Jurkat, Clone E6-1 (cell line): ENCODE measurements at regions not wholly inside any gene's neighbourhood (a gene's known extent, or its start where the extent isn't known, plus 50 kb on each side); places are given as distances from the start of the nearest gene placed in this dataset.
A peak's percentile ranks its signal among the peaks of the same experiment; 100 is the strongest.
"Not testable (repeated sequence)": the region's sequence is repeated elsewhere in the genome, so short reads cannot be mapped to it uniquely, and the experiment has no call there.

Experiments used
- DNase-seq: peaks from one replicate; pipeline ENCODE4 v3.0.0-alpha.2; 2011; ENCODE audit warnings: low read depth, low spot score
- H3K4me3 ChIP-seq: 2 replicates; pipeline ENCODE4 v1.5.1; 2011; ENCODE audit warnings: mild to moderate bottlenecking, low read length, control low read depth, moderate library complexity

DNA sequence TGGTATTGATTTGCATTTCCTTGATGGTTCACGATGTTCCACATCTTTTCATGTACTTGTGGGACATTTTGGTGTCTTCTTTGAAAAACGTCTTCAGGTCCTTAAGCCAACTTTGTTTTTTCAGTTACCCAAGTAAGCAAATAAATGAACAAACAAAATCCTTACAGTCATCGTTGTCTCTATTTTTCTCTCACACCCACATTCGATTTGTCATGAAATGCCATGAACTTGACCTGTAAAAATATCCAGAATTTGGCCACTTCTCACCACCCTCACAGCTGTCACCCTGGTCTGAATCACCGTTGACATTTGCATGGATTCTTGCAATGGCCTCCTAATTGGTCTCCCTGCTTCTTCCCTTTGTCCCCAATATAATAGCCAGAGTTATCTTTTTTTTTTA is 109.5 kb upstream of the METTL14 start:
- not testable (repeated sequence) for DNase-seq, H3K4me3 ChIP-seq

DNA sequence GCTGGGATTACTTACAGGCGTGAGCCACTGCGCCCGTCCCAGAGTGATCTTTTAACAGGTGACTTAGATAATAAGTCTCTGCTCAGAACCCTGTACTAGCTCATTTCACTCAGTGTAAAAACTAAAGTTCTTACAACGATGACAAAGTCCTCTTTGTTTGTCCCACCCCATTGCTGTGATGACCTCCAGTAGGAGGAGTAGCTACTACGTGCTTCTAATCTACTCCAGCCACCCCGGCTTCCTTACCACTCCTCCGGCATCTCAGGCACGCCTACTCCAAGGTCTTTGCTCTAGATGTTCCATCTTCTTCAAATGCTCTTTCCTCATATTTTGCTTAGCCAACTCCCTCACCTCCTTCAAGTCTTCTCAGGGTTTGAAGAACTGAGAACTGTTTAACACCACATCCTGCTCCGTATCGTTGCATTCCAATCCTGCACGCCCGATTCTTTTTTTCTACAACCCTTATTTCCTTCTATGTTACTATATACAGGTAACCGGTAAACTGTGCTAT is 108.4 kb upstream of the METTL14 start:
- DNase-seq, H3K4me3 ChIP-seq: not testable (repeated sequence)

- DNase-seq = no peak
- no peak overlapping the region for H3K4me3 ChIP-seq
Measured at GRCh38 chr4:118585015-118585414, 100.2 kb upstream of the METTL14 start.

DNA sequence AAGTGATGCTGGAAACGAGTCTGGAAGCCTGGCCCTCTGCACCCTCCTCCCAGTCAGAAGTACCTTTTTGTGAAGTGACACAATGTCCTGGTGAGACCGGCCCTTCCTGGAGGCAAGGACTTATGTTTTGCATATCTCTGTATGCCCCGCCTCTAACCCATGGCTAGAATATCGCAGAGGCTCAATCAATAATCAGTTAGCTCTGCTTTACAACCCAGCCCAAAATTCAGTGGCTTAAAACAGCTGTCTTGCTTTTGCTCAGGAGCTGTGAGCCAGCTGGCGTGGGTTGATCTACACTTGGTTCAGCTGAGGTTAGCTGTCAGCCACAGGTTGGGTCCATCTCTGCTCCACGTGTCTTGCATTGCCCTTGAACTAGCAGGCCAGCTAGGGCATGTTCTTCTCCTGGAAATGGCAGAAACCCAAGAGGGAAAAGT is 98.8 kb upstream of the METTL14 start:
- DNase-seq = no peak

GRCh38 chr4:118587116-118587831 is 97.9 kb upstream of the METTL14 start:
- no peak overlapping the region for H3K4me3 ChIP-seq
- DNase-seq = no peak

More for the DNA sequence above, 98.8 kb upstream of the METTL14 start:
- no peak overlapping the region for H3K4me3 ChIP-seq

- no peak for DNase-seq
Measured at GRCh38 chr4:118587946-118588345, 97.2 kb upstream of the METTL14 start.

DNA sequence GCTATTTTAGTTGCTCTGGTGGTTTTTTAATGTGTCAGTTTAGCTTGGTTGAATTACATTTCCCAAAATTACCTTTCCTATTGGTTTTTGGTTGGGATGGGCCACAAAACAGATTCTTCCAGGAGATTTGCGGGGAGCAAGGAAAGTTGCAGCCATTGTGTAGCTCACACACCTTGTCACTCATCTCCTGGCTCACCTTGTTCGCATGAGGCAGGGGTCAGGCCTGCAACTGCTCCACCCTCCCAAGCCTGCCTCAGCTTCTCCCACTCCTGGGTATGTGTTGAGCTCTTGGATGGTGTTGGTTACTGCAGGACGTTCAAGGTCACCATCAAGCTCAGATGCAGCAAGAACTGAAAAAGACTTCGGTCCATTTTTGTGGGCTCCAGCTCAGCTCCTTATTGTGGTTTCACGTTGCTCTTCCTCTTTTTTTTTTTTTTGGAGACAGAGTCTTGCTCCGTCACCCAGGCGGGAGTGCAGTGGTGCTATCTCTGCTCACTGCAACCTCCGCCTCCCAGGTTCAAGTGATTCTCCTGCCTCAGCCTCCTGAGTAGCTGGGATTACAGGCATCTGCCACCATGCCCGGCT is 95.6 kb upstream of the METTL14 start:
- no peak for DNase-seq
- H3K4me3 ChIP-seq = no peak overlapping the region

More at GRCh38 chr4:118587946-118588345, 97.2 kb upstream of the METTL14 start:
- no peak overlapping the region for H3K4me3 ChIP-seq

- peak overlapping the region; percentile 63 for H3K4me3 ChIP-seq
- DNase-seq = peak; percentile 92
Measured at GRCh38 chr4:118591339-118592046, 93.7 kb upstream of the METTL14 start.

- peak overlapping the region; percentile 63 for H3K4me3 ChIP-seq
- DNase-seq = not testable (repeated sequence)
Measured at GRCh38 chr4:118592289-118592688, 92.9 kb upstream of the METTL14 start.

- DNase-seq, H3K4me3 ChIP-seq: not testable (repeated sequence)
Measured at GRCh38 chr4:118595883-118596282, 89.3 kb upstream of the METTL14 start.

- H3K4me3 ChIP-seq, DNase-seq: not testable (repeated sequence)
Measured at GRCh38 chr4:118625097-118625496, 60.1 kb upstream of the METTL14 start.

GRCh38 chr4:118629697-118630096 is 55.5 kb upstream of the METTL14 start:
- not testable (repeated sequence) for DNase-seq, H3K4me3 ChIP-seq

DNA sequence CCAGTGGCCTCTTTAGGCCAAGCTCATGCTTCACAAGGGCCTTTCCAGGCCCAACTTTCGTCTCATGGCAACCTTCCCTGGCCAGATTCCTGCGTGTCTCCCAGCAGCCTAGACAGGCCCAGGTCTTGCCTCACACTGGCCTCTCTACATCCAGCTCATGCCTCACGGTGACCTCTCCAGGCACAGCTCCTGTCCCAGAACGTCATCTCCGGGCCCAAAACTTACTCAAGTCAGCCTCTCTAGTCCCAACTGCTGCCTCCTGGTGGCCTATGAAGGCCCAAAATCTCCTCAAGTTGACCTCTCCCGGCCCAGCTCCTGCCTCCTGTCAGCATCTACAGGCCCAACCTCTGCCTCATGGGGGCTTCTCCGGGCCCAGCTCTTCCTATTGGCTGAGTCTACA is 54.3 kb upstream of the METTL14 start:
- DNase-seq = not testable (repeated sequence)

GRCh38 chr4:118631321-118632050 is 53.7 kb upstream of the METTL14 start:
- H3K4me3 ChIP-seq, DNase-seq: not testable (repeated sequence)

More for the DNA sequence above, 54.3 kb upstream of the METTL14 start:
- H3K4me3 ChIP-seq = not testable (repeated sequence)

DNA sequence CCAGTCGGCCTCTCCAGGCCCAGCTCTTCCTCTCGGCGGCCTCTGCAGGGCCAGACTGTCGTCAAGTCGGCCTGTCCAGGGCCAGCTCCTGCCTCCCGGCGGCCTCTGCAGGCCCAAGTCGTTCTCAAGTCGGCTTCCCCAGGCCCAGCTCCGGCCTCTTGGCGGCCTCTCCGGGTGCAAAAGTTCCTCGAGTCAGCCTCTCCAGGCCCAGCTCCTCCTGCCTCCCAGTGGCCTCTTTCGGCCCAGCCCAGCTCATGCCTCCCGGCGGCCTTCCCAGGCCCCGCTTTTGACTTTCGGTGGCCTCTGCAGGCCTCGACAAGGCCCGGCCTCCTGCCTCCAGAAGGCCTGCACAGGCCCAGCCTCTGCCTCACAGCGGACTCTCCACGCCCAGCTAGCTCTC is 51.7 kb upstream of the METTL14 start:
- not testable (repeated sequence) for H3K4me3 ChIP-seq

DNA sequence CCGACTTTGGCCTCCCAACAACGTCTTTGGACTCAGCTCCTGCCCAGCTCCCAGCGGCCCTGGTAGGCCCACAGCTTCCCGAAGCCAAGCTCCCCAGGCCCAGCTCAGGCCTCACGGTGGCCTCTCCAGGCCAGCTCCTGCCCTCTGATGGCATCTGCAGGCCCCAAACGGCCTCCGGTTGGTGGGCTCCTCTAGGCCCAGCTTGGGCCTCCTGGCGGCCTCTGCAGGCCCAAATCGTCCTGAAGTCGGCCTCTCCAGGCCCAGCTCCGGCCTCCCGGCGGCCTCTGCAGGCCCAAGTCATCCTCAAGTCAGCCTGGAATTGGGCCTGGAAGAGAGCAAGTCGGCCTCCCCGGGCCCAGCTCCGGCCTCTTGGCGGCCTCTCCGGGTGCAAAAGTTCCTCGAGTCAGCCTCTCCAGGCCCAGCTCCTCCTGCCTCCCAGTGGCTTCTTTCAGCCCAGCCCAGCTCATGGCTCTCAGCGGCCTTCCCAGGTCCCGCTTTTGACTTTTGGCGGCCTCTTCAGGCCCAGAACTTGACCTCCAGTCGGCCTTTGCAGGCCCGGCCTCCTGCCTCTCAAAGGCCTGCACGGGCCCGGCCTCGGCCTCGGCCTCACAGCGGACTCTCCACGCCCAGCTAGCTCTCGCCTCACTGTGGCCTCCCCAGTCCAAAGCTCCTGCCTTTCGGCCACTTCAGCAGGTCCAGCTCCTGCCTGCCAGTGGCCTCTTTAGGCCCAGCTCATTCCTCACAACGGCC is 50.9 kb upstream of the METTL14 start:
- DNase-seq, H3K4me3 ChIP-seq: not testable (repeated sequence)

More for the DNA sequence above, 51.7 kb upstream of the METTL14 start:
- not testable (repeated sequence) for DNase-seq
